Neural progenitor cell (in vitro differentiated cells): ENCODE measurements at regions not wholly inside any gene's neighbourhood (a gene's known extent, or its start where the extent isn't known, plus 50 kb on each side); places are given as distances from the start of the nearest gene placed in this dataset.
"Not testable (repeated sequence)": the region's sequence is repeated elsewhere in the genome, so short reads cannot be mapped to it uniquely, and the experiment has no call there.

Source experiments
- DNase-seq: peaks from one replicate; pipeline ENCODE4 v3.0.0-alpha.2; 2016; ENCODE audit warnings: low spot score
- H2AFZ ChIP-seq: fragments of 200-600 bp; sonication (generic); replicated peaks from 2 replicates; pipeline ENCODE4 v1.6.1; 2016; ENCODE audit warnings: antibody characterized with exemption
- H3F3A ChIP-seq: fragments of 200-600 bp; sonication (generic); 2 replicates; pipeline ENCODE4 v1.6.1; 2016; ENCODE audit warnings: antibody characterized with exemption, low read depth
- H3K27ac ChIP-seq: fragments of 200-600 bp; sonication (generic); 2 replicates; pipeline ENCODE4 v1.5.1; 2016; ENCODE audit warnings: mild to moderate bottlenecking
- H3K27me3 ChIP-seq: fragments of 200-600 bp; sonication (generic); 2 replicates; pipeline ENCODE4 v1.6.1; 2016; ENCODE audit warnings: mild to moderate bottlenecking, moderate library complexity
- H3K36me3 ChIP-seq: fragments of 200-600 bp; sonication (generic); 2 replicates; pipeline ENCODE4 v1.5.1; 2016
- H3K4me1 ChIP-seq: fragments of 200-600 bp; sonication (generic); 2 replicates; pipeline ENCODE4 v1.6.1; 2016; ENCODE audit warnings: mixed run types
- H3K4me2 ChIP-seq: fragments of 200-600 bp; sonication (generic); 2 replicates; pipeline ENCODE4 v1.6.1; 2016
- H3K4me3 ChIP-seq: fragments of 200-600 bp; sonication (generic); 2 replicates; pipeline ENCODE4 v1.5.1; 2016
- H3K79me2 ChIP-seq: fragments of 200-600 bp; sonication (generic); 2 replicates; pipeline ENCODE4 v1.6.1; 2016; ENCODE audit warnings: low read depth
- H3K9ac ChIP-seq: fragments of 200-600 bp; sonication (generic); 2 replicates; pipeline ENCODE4 v1.6.1; 2016
- H3K9me3 ChIP-seq: fragments of 200-600 bp; sonication (generic); 2 replicates; pipeline ENCODE4 v1.5.1; 2016; ENCODE audit warnings: low read depth
- H4K20me1 ChIP-seq: fragments of 200-600 bp; sonication (generic); 2 replicates; pipeline ENCODE4 v1.6.1; 2016; ENCODE audit warnings: low read depth
- H3K27ac Mint-ChIP-seq: 3 replicates; pipeline ENCODE4 v1.8.0; 2021; ENCODE audit warnings: mixed read lengths
- H3K27me3 Mint-ChIP-seq: 2 replicates; pipeline ENCODE4 v1.8.0; 2022; ENCODE audit warnings: low read depth, mild to moderate bottlenecking, inconsistent platforms, moderate library complexity, mixed read lengths; ENCODE audit not compliant: insufficient read depth
- H3K36me3 Mint-ChIP-seq: 3 replicates; pipeline ENCODE4 v1.8.0; 2021; ENCODE audit warnings: mixed read lengths
- H3K4me1 Mint-ChIP-seq: 3 replicates; pipeline ENCODE4 v1.8.0; 2021; ENCODE audit warnings: mixed read lengths
- H3K4me3 Mint-ChIP-seq: 3 replicates; pipeline ENCODE4 v1.8.0; 2021; ENCODE audit warnings: mild to moderate bottlenecking, moderate library complexity, mixed read lengths
- H3K9me3 Mint-ChIP-seq: 3 replicates; pipeline ENCODE4 v1.8.0; 2020; ENCODE audit warnings: mixed read lengths
- CTCF ChIP-seq: fragments of 200-600 bp; sonication (generic); IDR thresholded peaks from 2 replicates; pipeline ENCODE4 v1.5.1; 2017; ENCODE audit warnings: antibody characterized with exemption, mild to moderate bottlenecking
- EZH2 ChIP-seq: fragments of 200-600 bp; sonication (generic); IDR thresholded peaks from 2 replicates; pipeline ENCODE4 v1.6.1; 2017; ENCODE audit warnings: antibody characterized with exemption, mild to moderate bottlenecking, moderate library complexity
- EZH2phosphoT487 ChIP-seq: fragments of 200-600 bp; sonication (generic); IDR thresholded peaks from 2 replicates; pipeline ENCODE4 v1.6.1; 2017; ENCODE audit warnings: antibody characterized with exemption

DNA sequence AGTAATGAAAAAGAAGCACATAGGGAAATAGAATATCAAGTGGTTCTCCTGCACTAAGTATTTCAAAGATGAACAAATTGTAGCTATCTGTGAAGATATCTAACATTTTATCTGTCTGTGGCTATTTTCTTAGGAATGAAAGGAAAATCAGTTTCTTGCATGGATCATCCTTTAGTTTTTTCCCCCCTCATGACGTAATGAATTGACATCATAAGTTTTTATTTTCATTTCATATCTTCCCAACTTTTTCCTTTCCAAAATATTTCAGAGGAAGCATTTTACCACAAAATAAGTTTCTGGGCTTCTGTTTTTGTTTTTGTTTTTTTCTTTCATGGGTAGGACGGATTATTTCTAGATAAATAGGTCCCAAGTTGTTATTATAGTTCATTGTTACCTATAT lies 996.6 kb downstream of the TMEM121 start:
- Mint-ChIP-seq H3K4me1 (no peaks in the 10 kb centered on the region), H3K27me3 (no peaks in the 10 kb centered on the region), H3K27ac (no peak overlapping the region), H3K4me3 (no peak overlapping the region), H3K36me3 (no peaks in the 10 kb centered on the region), H3K9me3 (peaks cover 31% of the 10 kb centered on the region)
- Histone ChIP-seq H3K27ac (no peak overlapping the region), H3K27me3 (no peaks in the 10 kb centered on the region), H3K9me3 (peaks cover 19% of the 10 kb centered on the region), H3K79me2 (no peaks in the 10 kb centered on the region), H3K9ac (no peak overlapping the region), H3K36me3 (peaks cover 5% of the 10 kb centered on the region), H3F3A (no peaks in the 10 kb centered on the region), H3K4me1 (no peaks in the 10 kb centered on the region), H4K20me1 (no peaks in the 10 kb centered on the region), H3K4me3 (no peak overlapping the region), H2AFZ (no peak overlapping the region), H3K4me2 (no peak overlapping the region)
- no peak for DNase-seq
- no peak for TF ChIP-seq EZH2phosphoT487

GRCh38 chr14:106528717-106529116 lies 1002.3 kb downstream of the TMEM121 start:
- Mint-ChIP-seq H3K36me3 (no peaks in the 10 kb centered on the region), H3K27ac (no peak overlapping the region), H3K4me1 (no peaks in the 10 kb centered on the region), H3K9me3 (peaks cover 43% of the 10 kb centered on the region), H3K27me3 (peaks cover 2% of the 10 kb centered on the region), H3K4me3 (no peak overlapping the region)
- Histone ChIP-seq H3K9me3 (peaks cover 35% of the 10 kb centered on the region), H3K4me2 (no peak overlapping the region), H3F3A (no peaks in the 10 kb centered on the region), H3K4me1 (no peaks in the 10 kb centered on the region), H3K36me3 (peaks cover 5% of the 10 kb centered on the region), H3K9ac (no peak overlapping the region), H3K27me3 (no peaks in the 10 kb centered on the region), H2AFZ (no peak overlapping the region), H3K79me2 (no peaks in the 10 kb centered on the region), H4K20me1 (no peaks in the 10 kb centered on the region), H3K27ac (no peak overlapping the region), H3K4me3 (no peak overlapping the region)
- TF ChIP-seq EZH2 (no peak), CTCF (no peak), EZH2phosphoT487 (no peak)
- DNase-seq, result no peak

- H3K27me3 Mint-ChIP-seq, result peaks cover 2% of the 10 kb centered on the region
- no peak for TF ChIP-seq CTCF
- no peak for TF ChIP-seq EZH2
- no peak for TF ChIP-seq EZH2phosphoT487
Measured at GRCh38 chr14:106530031-106530422, 1003.6 kb downstream of the TMEM121 start.

DNA sequence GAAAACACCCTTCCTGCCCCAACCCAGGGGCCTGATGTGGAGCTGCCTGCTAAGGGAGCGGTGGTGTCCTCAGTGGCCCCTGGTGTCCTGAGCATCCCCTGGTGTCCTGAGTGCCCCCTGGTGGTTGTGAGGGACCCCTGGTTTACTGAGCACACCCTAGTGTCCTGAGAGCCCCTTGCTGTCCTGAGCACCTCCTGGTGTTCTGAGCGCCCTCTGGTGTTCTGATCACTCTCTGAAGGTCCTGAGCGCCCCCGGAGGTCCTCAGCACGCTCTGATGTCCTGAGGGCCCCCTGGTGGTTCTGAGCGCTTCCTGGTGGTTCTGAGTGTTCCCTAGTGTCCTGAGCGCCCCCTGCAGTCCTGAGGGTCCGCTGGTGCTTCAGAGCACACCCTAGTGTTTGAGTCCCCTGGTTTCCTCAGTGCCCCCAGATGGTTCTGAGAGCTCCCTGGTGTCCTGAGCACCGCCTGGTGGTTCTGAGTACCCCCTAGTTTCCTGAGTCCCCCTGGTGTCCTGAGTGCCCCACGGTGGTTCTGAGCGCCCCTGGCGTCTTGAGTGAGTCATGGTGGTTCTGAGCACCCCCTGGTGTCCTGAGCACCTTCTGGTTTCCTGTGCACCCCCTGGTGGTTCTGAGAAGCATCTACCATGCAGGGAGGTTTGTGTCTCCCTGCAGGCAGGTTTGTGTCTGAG lies 1004.2 kb downstream of the TMEM121 start:
- Histone ChIP-seq H3K27me3 (no peaks in the 10 kb centered on the region), H3K9ac (no peak overlapping the region), H3K27ac (no peak overlapping the region), H4K20me1 (no peaks in the 10 kb centered on the region), H3K79me2 (no peaks in the 10 kb centered on the region), H3K4me3 (no peak overlapping the region), H3F3A (no peaks in the 10 kb centered on the region), H3K4me2 (no peak overlapping the region), H3K36me3 (peaks cover 5% of the 10 kb centered on the region), H2AFZ (no peak overlapping the region), H3K9me3 (peaks cover 46% of the 10 kb centered on the region), H3K4me1 (no peaks in the 10 kb centered on the region)
- DNase-seq, result no peak
- Mint-ChIP-seq H3K27ac (no peak overlapping the region), H3K27me3 (peaks cover 2% of the 10 kb centered on the region), H3K9me3 (peaks cover 50% of the 10 kb centered on the region), H3K4me1 (no peaks in the 10 kb centered on the region), H3K4me3 (no peak overlapping the region), H3K36me3 (no peaks in the 10 kb centered on the region)
- TF ChIP-seq CTCF, result no peak
- TF ChIP-seq EZH2, result no peak
- TF ChIP-seq EZH2phosphoT487, result no peak

More at GRCh38 chr14:106530031-106530422, 1003.6 kb downstream of the TMEM121 start:
- Histone ChIP-seq H3K27ac (no peak overlapping the region), H3K9ac (no peak overlapping the region), H3K4me2 (no peak overlapping the region), H4K20me1 (no peaks in the 10 kb centered on the region), H3F3A (no peaks in the 10 kb centered on the region), H2AFZ (no peak overlapping the region), H3K4me1 (no peaks in the 10 kb centered on the region), H3K4me3 (no peak overlapping the region), H3K27me3 (no peaks in the 10 kb centered on the region), H3K36me3 (peaks cover 5% of the 10 kb centered on the region), H3K79me2 (no peaks in the 10 kb centered on the region), H3K9me3 (peaks cover 46% of the 10 kb centered on the region)
- Mint-ChIP-seq H3K9me3 (peaks cover 45% of the 10 kb centered on the region), H3K4me1 (no peaks in the 10 kb centered on the region), H3K4me3 (no peak overlapping the region), H3K27ac (no peak overlapping the region), H3K36me3 (no peaks in the 10 kb centered on the region)
- no peak for DNase-seq

- H3F3A ChIP-seq, H3K4me1 ChIP-seq, H3K27ac Mint-ChIP-seq, H3K79me2 ChIP-seq, H4K20me1 ChIP-seq, H3K27ac ChIP-seq, H3K4me3 Mint-ChIP-seq, H3K4me3 ChIP-seq, H3K4me1 Mint-ChIP-seq, H3K36me3 Mint-ChIP-seq, H3K4me2 ChIP-seq, DNase-seq, H3K36me3 ChIP-seq, H3K9ac ChIP-seq, H3K27me3 ChIP-seq, H2AFZ ChIP-seq, H3K27me3 Mint-ChIP-seq: not testable (repeated sequence)
- peaks cover 15% of the 10 kb centered on the region for H3K9me3 ChIP-seq
- H3K9me3 Mint-ChIP-seq, result peaks cover 49% of the 10 kb centered on the region
Measured at GRCh38 chr14:106537597-106537996, 1011.2 kb downstream of the TMEM121 start.
